ENCODE measurements at regions not wholly inside any gene's neighbourhood (a gene's known extent, or its start where the extent isn't known, plus 50 kb on each side); places are given as distances from the start of the nearest gene placed in this dataset.
"Not testable (repeated sequence)": the region's sequence is repeated elsewhere in the genome, so short reads cannot be mapped to it uniquely, and the experiment has no call there.

DNA sequence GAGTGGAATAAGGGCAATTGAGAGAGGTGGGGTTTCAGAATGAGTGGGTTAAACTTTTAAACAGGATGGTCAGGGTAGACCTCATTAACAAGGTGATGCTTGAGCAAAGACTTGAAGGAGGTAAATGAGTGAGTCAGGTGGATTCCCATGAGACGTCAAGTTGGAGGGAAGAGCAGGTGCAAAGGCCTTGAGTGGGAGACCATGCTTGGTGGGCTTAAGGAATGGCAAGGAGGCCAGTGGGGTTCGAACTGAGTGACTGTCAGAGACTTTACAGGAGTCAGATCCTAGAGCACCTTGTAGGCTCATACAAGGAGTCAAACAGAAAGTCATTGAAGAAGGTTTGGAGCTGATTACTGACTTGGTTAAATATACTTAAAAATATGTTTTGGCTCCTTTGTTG lies 284.1 kb downstream of the CYRIA start:
- intact Hi-C loops (cut with DNase I): no loop called here
- H3K36me3 ChIP-seq: no peaks in the 10 kb centered on the region
- no peak for TF ChIP-seq POLR2AphosphoS5 (IDR thresholded peaks at IDR 0.05; ENCODE audit: insufficient read depth in 1 of 2, low read depth in 1 of 2)
- TF ChIP-seq POLR2A (IDR thresholded peaks at IDR 0.05): no peak
- TF ChIP-seq, protein P1, sequence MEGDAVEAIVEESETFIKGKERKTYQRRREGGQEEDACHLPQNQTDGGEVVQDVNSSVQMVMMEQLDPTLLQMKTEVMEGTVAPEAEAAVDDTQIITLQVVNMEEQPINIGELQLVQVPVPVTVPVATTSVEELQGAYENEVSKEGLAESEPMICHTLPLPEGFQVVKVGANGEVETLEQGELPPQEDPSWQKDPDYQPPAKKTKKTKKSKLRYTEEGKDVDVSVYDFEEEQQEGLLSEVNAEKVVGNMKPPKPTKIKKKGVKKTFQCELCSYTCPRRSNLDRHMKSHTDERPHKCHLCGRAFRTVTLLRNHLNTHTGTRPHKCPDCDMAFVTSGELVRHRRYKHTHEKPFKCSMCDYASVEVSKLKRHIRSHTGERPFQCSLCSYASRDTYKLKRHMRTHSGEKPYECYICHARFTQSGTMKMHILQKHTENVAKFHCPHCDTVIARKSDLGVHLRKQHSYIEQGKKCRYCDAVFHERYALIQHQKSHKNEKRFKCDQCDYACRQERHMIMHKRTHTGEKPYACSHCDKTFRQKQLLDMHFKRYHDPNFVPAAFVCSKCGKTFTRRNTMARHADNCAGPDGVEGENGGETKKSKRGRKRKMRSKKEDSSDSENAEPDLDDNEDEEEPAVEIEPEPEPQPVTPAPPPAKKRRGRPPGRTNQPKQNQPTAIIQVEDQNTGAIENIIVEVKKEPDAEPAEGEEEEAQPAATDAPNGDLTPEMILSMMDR (IDR thresholded peaks at IDR 0.05): no peak
- DNase-seq (ENCODE audit: extremely low spot score in 2 of 2): no peak
- H3K4me1 ChIP-seq: no peaks in the 10 kb centered on the region
- no peak overlapping the region for H3K27ac ChIP-seq
- H3K9me3 ChIP-seq: no peaks in the 10 kb centered on the region
- H3K4me3 ChIP-seq: no peak overlapping the region
- H3K27me3 ChIP-seq: no peaks in the 10 kb centered on the region

DNA sequence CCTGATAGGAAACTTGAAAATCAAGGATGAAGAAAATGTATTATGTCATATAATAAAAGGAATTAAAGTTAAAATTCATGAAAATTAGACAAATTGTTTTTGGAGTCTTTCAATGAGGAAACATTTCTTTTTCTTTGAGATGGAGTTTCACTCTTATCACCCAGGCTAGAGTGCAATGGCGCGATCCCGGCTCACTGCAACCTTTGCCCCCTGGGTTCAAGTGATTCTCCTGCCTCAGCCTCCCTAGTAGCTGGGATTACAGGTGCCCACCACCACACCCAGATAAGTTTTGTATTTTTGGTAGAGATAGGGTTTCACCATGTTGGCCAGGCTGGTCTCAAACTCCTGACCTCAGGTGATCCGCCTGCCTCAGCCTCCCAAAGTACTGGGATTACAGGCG lies 285.7 kb downstream of the CYRIA start:
- H3K4me3 ChIP-seq; intact Hi-C loops (cut with DNase I); DNase-seq (ENCODE audit: extremely low spot score in 2 of 2); H3K27me3 ChIP-seq; H3K4me1 ChIP-seq; H3K36me3 ChIP-seq; H3K9me3 ChIP-seq; H3K27ac ChIP-seq: not testable (repeated sequence)

DNA sequence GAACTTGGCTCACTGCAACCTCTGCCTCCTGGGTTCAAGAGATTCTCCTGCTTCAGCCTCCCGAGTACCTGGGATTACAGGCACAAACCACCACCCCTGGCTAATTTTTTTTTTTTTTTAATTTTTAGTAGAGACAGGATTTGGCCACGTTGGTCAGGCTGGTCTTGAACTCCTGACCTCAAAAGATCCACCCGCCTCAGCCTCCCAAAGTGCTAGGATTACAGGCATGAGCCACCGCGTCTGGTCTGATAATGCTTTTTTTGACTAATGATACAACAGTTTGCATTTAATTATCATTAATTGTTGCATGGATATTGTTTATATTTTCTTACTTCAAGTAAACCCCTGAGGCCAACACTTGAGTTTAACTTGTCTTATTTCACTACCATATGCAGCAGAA lies 286.6 kb downstream of the CYRIA start:
- H3K4me1 ChIP-seq; H3K4me3 ChIP-seq; intact Hi-C loops (cut with DNase I); H3K36me3 ChIP-seq; H3K27ac ChIP-seq; H3K9me3 ChIP-seq; H3K27me3 ChIP-seq; DNase-seq (ENCODE audit: extremely low spot score in 2 of 2): not testable (repeated sequence)

DNA sequence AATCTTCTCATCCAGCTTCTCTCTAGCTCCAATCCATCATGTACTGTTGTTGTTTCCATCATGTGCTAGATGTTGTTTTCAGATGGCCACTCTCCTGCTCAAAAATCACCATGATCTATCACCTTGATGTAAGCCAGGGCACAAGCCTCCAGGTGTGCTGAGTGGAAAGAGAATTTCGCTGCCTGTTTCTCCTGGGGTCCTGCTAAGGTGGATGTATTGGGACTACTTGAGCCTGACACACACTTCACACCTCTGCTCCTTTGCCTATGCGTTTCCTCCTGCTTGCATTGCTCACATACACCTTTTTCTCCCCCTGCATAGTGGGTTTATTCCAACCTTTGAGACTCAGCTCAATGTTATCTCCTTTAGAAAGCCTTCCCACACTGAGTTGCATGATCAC lies 287.6 kb downstream of the CYRIA start:
- no peak overlapping the region for H3K27ac ChIP-seq
- intact Hi-C loops (cut with DNase I): no loop called here
- H3K36me3 ChIP-seq: no peaks in the 10 kb centered on the region
- no peaks in the 10 kb centered on the region for H3K9me3 ChIP-seq
- H3K4me3 ChIP-seq: no peak overlapping the region
- no peak for DNase-seq (ENCODE audit: extremely low spot score in 2 of 2)
- H3K4me1 ChIP-seq: no peaks in the 10 kb centered on the region
- H3K27me3 ChIP-seq: no peaks in the 10 kb centered on the region
- TF ChIP-seq, protein P1 (IDR thresholded peaks at IDR 0.05): no peak
- no peak for TF ChIP-seq POLR2A (IDR thresholded peaks at IDR 0.05)
- no peak for TF ChIP-seq POLR2AphosphoS5 (IDR thresholded peaks at IDR 0.05; ENCODE audit: insufficient read depth in 1 of 2, low read depth in 1 of 2)

DNA sequence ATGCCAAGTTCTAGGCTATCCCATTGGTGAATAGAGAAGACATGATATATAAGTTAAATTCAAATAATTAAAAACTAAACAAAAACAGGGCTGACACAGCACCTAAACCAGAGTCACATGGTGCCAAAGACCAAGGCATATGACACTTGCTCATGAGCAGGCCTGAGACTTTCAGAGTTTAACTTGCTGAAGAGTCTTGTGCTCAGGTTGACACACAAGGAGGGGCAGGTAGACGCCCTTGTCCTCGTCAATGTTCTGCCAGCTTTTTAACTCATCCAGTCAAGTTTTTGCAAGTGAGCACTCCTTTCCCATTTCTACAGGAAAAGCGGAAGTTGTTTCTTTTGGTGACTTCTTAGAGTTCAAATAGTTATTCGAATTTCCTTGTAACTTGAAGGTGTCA lies 289.7 kb downstream of the CYRIA start:
- H3K4me3 ChIP-seq: no peak overlapping the region
- H3K9me3 ChIP-seq: no peaks in the 10 kb centered on the region
- H3K27me3 ChIP-seq: no peaks in the 10 kb centered on the region
- H3K27ac ChIP-seq: no peak overlapping the region
- no peak for TF ChIP-seq POLR2AphosphoS5 (IDR thresholded peaks at IDR 0.05; ENCODE audit: insufficient read depth in 1 of 2, low read depth in 1 of 2)
- no peak for TF ChIP-seq POLR2A (IDR thresholded peaks at IDR 0.05)
- TF ChIP-seq, protein P1 (IDR thresholded peaks at IDR 0.05): no peak
- H3K4me1 ChIP-seq: no peaks in the 10 kb centered on the region
- no peak for DNase-seq (ENCODE audit: extremely low spot score in 2 of 2)
- no peaks in the 10 kb centered on the region for H3K36me3 ChIP-seq
- intact Hi-C loops (cut with DNase I): no loop called here

DNA sequence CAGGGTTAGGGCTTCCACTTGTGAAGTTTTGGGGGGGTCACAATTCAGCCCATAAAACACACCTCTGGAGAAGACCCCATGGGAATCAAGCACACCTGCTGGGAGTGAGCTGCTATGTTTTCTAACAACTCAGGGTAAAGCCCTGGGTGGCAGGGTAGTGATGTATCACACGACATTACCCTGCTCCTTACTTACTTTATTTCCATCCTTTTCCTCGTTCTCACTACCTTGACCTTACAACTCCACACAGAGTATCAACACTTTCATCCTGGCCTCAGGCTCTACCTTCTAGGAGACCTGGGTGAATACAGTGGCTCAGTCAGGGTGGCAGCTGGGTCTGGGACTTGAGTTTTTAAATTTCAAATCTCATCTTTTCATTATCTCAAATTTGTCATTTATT lies 290.3 kb downstream of the CYRIA start:
- Histone ChIP-seq H3K4me3 (no peak overlapping the region), H3K9me3 (no peaks in the 10 kb centered on the region), H3K36me3 (no peaks in the 10 kb centered on the region), H3K27ac (no peak overlapping the region), H3K27me3 (no peaks in the 10 kb centered on the region), H3K4me1 (no peaks in the 10 kb centered on the region)
- intact Hi-C loops (cut with DNase I): no loop called here
- TF ChIP-seq, protein P1 (IDR thresholded peaks at IDR 0.05): no peak
- TF ChIP-seq POLR2A (IDR thresholded peaks at IDR 0.05): no peak
- TF ChIP-seq POLR2AphosphoS5 (IDR thresholded peaks at IDR 0.05; ENCODE audit: insufficient read depth in 1 of 2, low read depth in 1 of 2): no peak
- DNase-seq (ENCODE audit: extremely low spot score in 2 of 2): no peak
